Endothelial cell (in vitro differentiated cells): ENCODE measurements at regions not wholly inside any gene's neighbourhood (a gene's known extent, or its start where the extent isn't known, plus 50 kb on each side); places are given as distances from the start of the nearest gene placed in this dataset.

ENCODE experiments used
- DNase-seq: peaks from one replicate; pipeline ENCODE4 v3.0.0; 2021; ENCODE audit warnings: low spot score
- H3K27ac Mint-ChIP-seq: one replicate; pipeline ENCODE4 v1.8.0; 2021; ENCODE audit warnings: mixed read lengths, inconsistent platforms; ENCODE audit not compliant: unreplicated experiment
- H3K27me3 Mint-ChIP-seq: one replicate; pipeline ENCODE4 v1.8.0; 2021; ENCODE audit warnings: mild to moderate bottlenecking, moderate library complexity, mixed read lengths, inconsistent platforms; ENCODE audit not compliant: unreplicated experiment
- H3K36me3 Mint-ChIP-seq: one replicate; pipeline ENCODE4 v1.8.0; 2021; ENCODE audit warnings: mild to moderate bottlenecking, low read depth, mixed read lengths, inconsistent platforms; ENCODE audit not compliant: unreplicated experiment
- H3K4me1 Mint-ChIP-seq: one replicate; pipeline ENCODE4 v1.8.0; 2021; ENCODE audit warnings: mild to moderate bottlenecking, mixed read lengths, inconsistent platforms; ENCODE audit not compliant: unreplicated experiment
- H3K4me3 Mint-ChIP-seq: one replicate; pipeline ENCODE4 v1.8.0; 2021; ENCODE audit warnings: mild to moderate bottlenecking, mixed read lengths, inconsistent platforms; ENCODE audit not compliant: unreplicated experiment
- H3K9me3 Mint-ChIP-seq: one replicate; pipeline ENCODE4 v1.8.0; 2021; ENCODE audit warnings: mixed read lengths, inconsistent platforms; ENCODE audit not compliant: unreplicated experiment
- CTCF ChIP-seq: fragments of 200-600 bp; sonication (generic); IDR thresholded peaks from one replicate; pipeline ENCODE4 v1.5.0; 2021; ENCODE audit warnings: antibody characterized with exemption; ENCODE audit not compliant: unreplicated experiment

- H3K4me3 Mint-ChIP-seq = no peak overlapping the region
- no peaks in the 10 kb centered on the region for H3K4me1 Mint-ChIP-seq
- no peak for TF ChIP-seq CTCF
- no peaks in the 10 kb centered on the region for H3K27me3 Mint-ChIP-seq
- H3K27ac Mint-ChIP-seq = no peak overlapping the region
- no peaks in the 10 kb centered on the region for H3K36me3 Mint-ChIP-seq
- DNase-seq = no peak
- H3K9me3 Mint-ChIP-seq = no peaks in the 10 kb centered on the region
Measured at GRCh38 chr6:8574749-8575468, 139.6 kb upstream of the SLC35B3 start.

- no peak overlapping the region for H3K27ac Mint-ChIP-seq
- no peak overlapping the region for H3K4me3 Mint-ChIP-seq
- H3K4me1 Mint-ChIP-seq = no peaks in the 10 kb centered on the region
Measured at GRCh38 chr6:8574311-8574710, 139.0 kb upstream of the SLC35B3 start.

GRCh38 chr6:8570256-8570920 lies 135.0 kb upstream of the SLC35B3 start:
- no peak overlapping the region for H3K4me3 Mint-ChIP-seq
- no peaks in the 10 kb centered on the region for H3K4me1 Mint-ChIP-seq
- no peak for TF ChIP-seq CTCF
- H3K27me3 Mint-ChIP-seq = peaks cover 2% of the 10 kb centered on the region
- no peak overlapping the region for H3K27ac Mint-ChIP-seq
- DNase-seq = no peak
- no peaks in the 10 kb centered on the region for H3K36me3 Mint-ChIP-seq
- H3K9me3 Mint-ChIP-seq = no peaks in the 10 kb centered on the region

More at GRCh38 chr6:8574311-8574710, 139.0 kb upstream of the SLC35B3 start:
- TF ChIP-seq CTCF = no peak
- H3K36me3 Mint-ChIP-seq = no peaks in the 10 kb centered on the region
- H3K27me3 Mint-ChIP-seq = peaks cover under 1% of the 10 kb centered on the region
- no peak for DNase-seq
- no peaks in the 10 kb centered on the region for H3K9me3 Mint-ChIP-seq

- Mint-ChIP-seq H3K36me3 (no peaks in the 10 kb centered on the region), H3K4me3 (no peak overlapping the region), H3K4me1 (peaks cover 3% of the 10 kb centered on the region), H3K27me3 (no peaks in the 10 kb centered on the region), H3K27ac (no peak overlapping the region), H3K9me3 (no peaks in the 10 kb centered on the region)
- no peak for TF ChIP-seq CTCF
- DNase-seq = peak; percentile 7
Measured at GRCh38 chr6:8562125-8562524, 126.8 kb upstream of the SLC35B3 start.

GRCh38 chr6:8558953-8559352 lies 123.6 kb upstream of the SLC35B3 start:
- no peaks in the 10 kb centered on the region for H3K27me3 Mint-ChIP-seq
- H3K27ac Mint-ChIP-seq = no peak overlapping the region
- peaks cover 3% of the 10 kb centered on the region for H3K4me1 Mint-ChIP-seq
- no peaks in the 10 kb centered on the region for H3K9me3 Mint-ChIP-seq
- DNase-seq = no peak
- no peaks in the 10 kb centered on the region for H3K36me3 Mint-ChIP-seq
- no peak overlapping the region for H3K4me3 Mint-ChIP-seq
- no peak for TF ChIP-seq CTCF
